ENCODE measurements at regions not wholly inside any gene's neighbourhood (a gene's known extent, or its start where the extent isn't known, plus 50 kb on each side); places are given as distances from the start of the nearest gene placed in this dataset.
A peak's percentile ranks its signal among the peaks of the same experiment; 100 is the strongest.

DNA sequence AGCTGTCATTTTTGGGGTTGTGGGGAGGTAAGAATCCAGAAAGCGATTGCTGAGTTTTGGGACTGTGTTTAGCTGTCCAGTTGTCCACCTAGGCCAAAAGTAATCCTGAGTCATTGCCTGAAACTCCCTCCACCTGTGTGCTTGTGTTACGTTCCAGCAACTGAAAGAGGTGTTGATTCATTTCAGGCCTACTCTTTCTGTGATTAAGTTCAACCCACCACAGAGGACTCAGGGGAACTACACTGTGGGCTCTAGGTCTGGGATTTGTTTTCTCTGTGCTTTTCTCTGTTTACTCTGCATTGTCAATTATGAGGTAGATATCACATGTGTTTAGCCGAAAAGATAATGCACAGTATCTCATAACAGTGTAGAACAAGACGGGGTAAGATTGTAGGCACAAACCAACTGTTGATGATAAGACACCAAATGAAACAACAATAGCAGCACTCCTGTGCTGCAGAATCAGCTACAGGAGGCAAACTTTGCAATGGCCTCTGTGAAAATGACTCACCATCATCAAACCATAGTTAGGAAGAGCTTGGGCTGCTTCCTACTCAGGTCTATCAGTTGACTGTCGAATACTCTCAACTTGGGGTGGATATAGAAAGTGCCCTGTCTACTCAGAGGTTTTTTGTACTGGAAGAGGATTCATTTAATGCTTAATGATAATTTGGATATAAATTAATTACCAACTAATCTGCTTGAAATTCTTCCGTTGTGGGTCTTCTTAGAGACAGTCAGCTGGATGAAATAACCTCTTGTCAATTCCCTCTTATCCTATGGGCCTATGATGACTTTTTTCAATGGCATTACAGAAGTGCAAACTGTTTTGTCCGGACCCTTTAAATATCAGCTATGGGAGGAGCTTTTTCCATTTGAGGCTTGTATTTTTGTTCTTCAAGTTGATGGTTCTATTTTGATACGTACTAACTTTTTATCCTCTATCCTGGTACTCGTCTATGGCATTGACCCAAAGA, 385.9 kb downstream of the BMP4 start:
- H3K27me3 ChIP-seq (ENCODE audit: low read length): no peaks in the 10 kb centered on the region
- H3K9me3 ChIP-seq (ENCODE audit: low read length): no peaks in the 10 kb centered on the region
- CTCF ChIA-PET: no interaction called here
- no peaks in the 10 kb centered on the region for H4K20me1 ChIP-seq (ENCODE audit: low read length)
- no peak overlapping the region for H3K27ac ChIP-seq (ENCODE audit: low read length)
- no peak overlapping the region for H2AFZ ChIP-seq (ENCODE audit: low read length)
- DNase-seq (no peak), ATAC-seq (peak; percentile 45)
- H3K79me2 ChIP-seq (ENCODE audit: low read length): no peaks in the 10 kb centered on the region
- no peak overlapping the region for H3K4me3 ChIP-seq (ENCODE audit: low read length)
- H3F3A ChIP-seq (ENCODE audit: low read length, unreplicated experiment): no peaks in the 10 kb centered on the region
- no peak overlapping the region for H3K9ac ChIP-seq (ENCODE audit: low read length)
- H3K4me1 ChIP-seq (ENCODE audit: insufficient read depth, low read length): no peaks in the 10 kb centered on the region
- no peaks in the 10 kb centered on the region for H3K36me3 ChIP-seq (ENCODE audit: low read depth, low read length)
- intact Hi-C loops (cut with micrococcal nuclease): no loop called here
- H3K9me2 ChIP-seq (replicated peaks; ENCODE audit: low read length): no peaks in the 10 kb centered on the region
- no peak overlapping the region for H3K4me2 ChIP-seq (ENCODE audit: low read length)
- TF ChIP-seq, protein P1, sequence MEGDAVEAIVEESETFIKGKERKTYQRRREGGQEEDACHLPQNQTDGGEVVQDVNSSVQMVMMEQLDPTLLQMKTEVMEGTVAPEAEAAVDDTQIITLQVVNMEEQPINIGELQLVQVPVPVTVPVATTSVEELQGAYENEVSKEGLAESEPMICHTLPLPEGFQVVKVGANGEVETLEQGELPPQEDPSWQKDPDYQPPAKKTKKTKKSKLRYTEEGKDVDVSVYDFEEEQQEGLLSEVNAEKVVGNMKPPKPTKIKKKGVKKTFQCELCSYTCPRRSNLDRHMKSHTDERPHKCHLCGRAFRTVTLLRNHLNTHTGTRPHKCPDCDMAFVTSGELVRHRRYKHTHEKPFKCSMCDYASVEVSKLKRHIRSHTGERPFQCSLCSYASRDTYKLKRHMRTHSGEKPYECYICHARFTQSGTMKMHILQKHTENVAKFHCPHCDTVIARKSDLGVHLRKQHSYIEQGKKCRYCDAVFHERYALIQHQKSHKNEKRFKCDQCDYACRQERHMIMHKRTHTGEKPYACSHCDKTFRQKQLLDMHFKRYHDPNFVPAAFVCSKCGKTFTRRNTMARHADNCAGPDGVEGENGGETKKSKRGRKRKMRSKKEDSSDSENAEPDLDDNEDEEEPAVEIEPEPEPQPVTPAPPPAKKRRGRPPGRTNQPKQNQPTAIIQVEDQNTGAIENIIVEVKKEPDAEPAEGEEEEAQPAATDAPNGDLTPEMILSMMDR (conservative IDR thresholded peaks at IDR 0.05; ENCODE audit: low read depth, low read length): no peak
- TF ChIP-seq EZH2 (IDR thresholded peaks at IDR 0.05; ENCODE audit: low read length, unreplicated experiment): no peak
- TF ChIP-seq EZH2phosphoT487 (IDR thresholded peaks at IDR 0.05; ENCODE audit: borderline replicate concordance, low read length): no peak
- no TSS peak for BruUV-seq (replicated peaks)
- POLR2A ChIA-PET (ENCODE audit: unreplicated experiment): no interaction called here

- Histone ChIP-seq H3K9me2 (replicated peaks; ENCODE audit: low read length) (no peaks in the 10 kb centered on the region), H3F3A (ENCODE audit: low read length, unreplicated experiment) (no peaks in the 10 kb centered on the region), H2AFZ (ENCODE audit: low read length) (no peak overlapping the region), H3K27me3 (ENCODE audit: low read length) (no peaks in the 10 kb centered on the region), H3K4me2 (ENCODE audit: low read length) (no peak overlapping the region), H3K9me3 (ENCODE audit: low read length) (no peaks in the 10 kb centered on the region), H3K9ac (ENCODE audit: low read length) (no peak overlapping the region), H4K20me1 (ENCODE audit: low read length) (no peaks in the 10 kb centered on the region), H3K79me2 (ENCODE audit: low read length) (no peaks in the 10 kb centered on the region), H3K4me3 (ENCODE audit: low read length) (no peak overlapping the region), H3K4me1 (ENCODE audit: insufficient read depth, low read length) (no peaks in the 10 kb centered on the region), H3K36me3 (ENCODE audit: low read depth, low read length) (no peaks in the 10 kb centered on the region), H3K27ac (ENCODE audit: low read length) (no peak overlapping the region)
- POLR2A ChIA-PET (ENCODE audit: unreplicated experiment): interaction anchor here (0.6 kb wide), 1 partner anchor 388 kb away, joined by 10 read pairs; no protein-coding TSS in a partner anchor
- TF ChIP-seq, protein P1 (conservative IDR thresholded peaks at IDR 0.05; ENCODE audit: low read depth, low read length): no peak
- TF ChIP-seq EZH2 (IDR thresholded peaks at IDR 0.05; ENCODE audit: low read length, unreplicated experiment) (no peak), EZH2phosphoT487 (IDR thresholded peaks at IDR 0.05; ENCODE audit: borderline replicate concordance, low read length) (no peak)
- BruUV-seq (replicated peaks): no TSS peak
- DNase-seq (no peak), ATAC-seq (no peak)
- intact Hi-C loops (cut with micrococcal nuclease): no loop called here
- CTCF ChIA-PET: interaction anchor here (0.9 kb wide), 1 partner anchor 102 kb away, joined by 3 read pairs; no protein-coding TSS in a partner anchor
Observed at GRCh38 chr14:53569446-53569845, 387.2 kb downstream of the BMP4 start.

Measured in PC-3 (cell line).